Osteoblast (primary cell): ENCODE measurements at regions not wholly inside any gene's neighbourhood (a gene's known extent, or its start where the extent isn't known, plus 50 kb on each side); places are given as distances from the start of the nearest gene placed in this dataset.
"Not testable (repeated sequence)": the region's sequence is repeated elsewhere in the genome, so short reads cannot be mapped to it uniquely, and the experiment has no call there.

Experiments
- DNase-seq: peaks from one replicate; pipeline ENCODE4 v3.0.0; 2011; ENCODE audit warnings: low spot score, mixed read lengths; ENCODE audit not compliant: insufficient read length; ENCODE audit errors: missing footprints
- H2AFZ ChIP-seq: 2 replicates; pipeline ENCODE4 v1.6.0; 2011; ENCODE audit warnings: mild to moderate bottlenecking, low read length
- H3K27ac ChIP-seq: 2 replicates; pipeline ENCODE4 v1.5.1; 2011; ENCODE audit warnings: mild to moderate bottlenecking, low read depth, low read length, moderate library complexity
- H3K27me3 ChIP-seq: 2 replicates; pipeline ENCODE4 v1.6.0; 2012; ENCODE audit warnings: mild to moderate bottlenecking, control low read depth, inconsistent platforms, low read length, moderate library complexity; ENCODE audit not compliant: insufficient read depth
- H3K36me3 ChIP-seq: 2 replicates; pipeline ENCODE4 v1.5.1; 2011; ENCODE audit warnings: mild to moderate bottlenecking, low read length, control low read depth, moderate library complexity; ENCODE audit not compliant: insufficient read depth
- H3K4me1 ChIP-seq: 2 replicates; pipeline ENCODE4 v1.5.1; 2011; ENCODE audit warnings: mild to moderate bottlenecking, low read length, control low read depth, moderate library complexity; ENCODE audit not compliant: insufficient read depth
- H3K4me2 ChIP-seq: 2 replicates; pipeline ENCODE4 v1.6.0; 2011; ENCODE audit warnings: mild to moderate bottlenecking, low read length; ENCODE audit not compliant: insufficient read depth
- H3K4me3 ChIP-seq: fragments of 200-600 bp; sonication (generic); 3 replicates; pipeline ENCODE4 v1.5.1; 2012; ENCODE audit warnings: mild to moderate bottlenecking, low read length, inconsistent platforms; ENCODE audit not compliant: insufficient read depth
- H3K79me2 ChIP-seq: 2 replicates; pipeline ENCODE4 v1.6.0; 2012; ENCODE audit warnings: mild to moderate bottlenecking, low read length, control low read depth, inconsistent platforms; ENCODE audit not compliant: insufficient read depth
- H3K9me3 ChIP-seq: 2 replicates; pipeline ENCODE4 v1.5.1; 2011; ENCODE audit warnings: low read depth, low read length, control low read depth
- H4K20me1 ChIP-seq: 2 replicates; pipeline ENCODE4 v1.6.0; 2012; ENCODE audit warnings: mild to moderate bottlenecking, low read length, control low read depth; ENCODE audit not compliant: insufficient read depth
- TF ChIP-seq, protein P1 (sequence below): IDR thresholded peaks from 2 replicates; pipeline ENCODE4 v1.5.1; 2011; ENCODE audit warnings: mild to moderate bottlenecking, low read depth, low read length, moderate library complexity; ENCODE audit errors: extremely low read depth

DNA sequence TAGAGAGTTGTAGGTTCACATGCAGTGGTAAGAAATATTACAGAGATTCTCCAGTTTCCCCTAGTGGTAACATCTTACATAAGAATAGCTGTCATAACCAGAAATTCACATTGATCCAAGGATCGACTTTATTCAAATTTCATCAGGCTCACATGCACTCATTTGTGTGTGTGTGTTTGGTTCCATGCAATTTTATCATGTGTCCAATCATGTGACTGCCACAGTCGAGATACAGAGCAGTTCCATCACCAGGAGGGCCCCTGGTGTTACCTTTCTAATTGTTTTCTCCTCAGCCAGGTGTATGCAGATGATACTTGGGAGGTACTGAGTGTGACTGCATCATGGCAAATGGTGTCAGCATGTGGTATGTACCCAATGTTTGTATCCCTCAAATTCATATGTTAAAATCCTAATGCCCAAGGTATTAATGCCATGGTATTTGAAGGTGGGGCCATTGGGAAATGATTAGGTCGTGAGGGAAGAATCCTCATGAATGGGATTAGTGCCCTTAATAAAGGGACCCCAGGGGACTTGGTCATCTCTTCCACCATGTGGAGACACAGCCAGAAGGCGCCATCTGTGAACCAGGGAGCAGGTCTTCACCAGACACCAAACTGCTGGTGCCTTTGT, 126.3 kb downstream of the CXCL12 start:
- H3K9me3 ChIP-seq, result no peaks in the 10 kb centered on the region
- H2AFZ ChIP-seq, result no peak overlapping the region
- TF ChIP-seq, protein P1, sequence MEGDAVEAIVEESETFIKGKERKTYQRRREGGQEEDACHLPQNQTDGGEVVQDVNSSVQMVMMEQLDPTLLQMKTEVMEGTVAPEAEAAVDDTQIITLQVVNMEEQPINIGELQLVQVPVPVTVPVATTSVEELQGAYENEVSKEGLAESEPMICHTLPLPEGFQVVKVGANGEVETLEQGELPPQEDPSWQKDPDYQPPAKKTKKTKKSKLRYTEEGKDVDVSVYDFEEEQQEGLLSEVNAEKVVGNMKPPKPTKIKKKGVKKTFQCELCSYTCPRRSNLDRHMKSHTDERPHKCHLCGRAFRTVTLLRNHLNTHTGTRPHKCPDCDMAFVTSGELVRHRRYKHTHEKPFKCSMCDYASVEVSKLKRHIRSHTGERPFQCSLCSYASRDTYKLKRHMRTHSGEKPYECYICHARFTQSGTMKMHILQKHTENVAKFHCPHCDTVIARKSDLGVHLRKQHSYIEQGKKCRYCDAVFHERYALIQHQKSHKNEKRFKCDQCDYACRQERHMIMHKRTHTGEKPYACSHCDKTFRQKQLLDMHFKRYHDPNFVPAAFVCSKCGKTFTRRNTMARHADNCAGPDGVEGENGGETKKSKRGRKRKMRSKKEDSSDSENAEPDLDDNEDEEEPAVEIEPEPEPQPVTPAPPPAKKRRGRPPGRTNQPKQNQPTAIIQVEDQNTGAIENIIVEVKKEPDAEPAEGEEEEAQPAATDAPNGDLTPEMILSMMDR, result no peak
- H4K20me1 ChIP-seq, result no peaks in the 10 kb centered on the region
- no peak overlapping the region for H3K27ac ChIP-seq
- H3K4me2 ChIP-seq, result no peak overlapping the region
- H3K79me2 ChIP-seq, result no peaks in the 10 kb centered on the region
- no peak overlapping the region for H3K4me3 ChIP-seq
- peaks cover 35% of the 10 kb centered on the region for H3K4me1 ChIP-seq
- DNase-seq, result no peak
- H3K36me3 ChIP-seq, result no peaks in the 10 kb centered on the region
- H3K27me3 ChIP-seq, result no peaks in the 10 kb centered on the region

DNA sequence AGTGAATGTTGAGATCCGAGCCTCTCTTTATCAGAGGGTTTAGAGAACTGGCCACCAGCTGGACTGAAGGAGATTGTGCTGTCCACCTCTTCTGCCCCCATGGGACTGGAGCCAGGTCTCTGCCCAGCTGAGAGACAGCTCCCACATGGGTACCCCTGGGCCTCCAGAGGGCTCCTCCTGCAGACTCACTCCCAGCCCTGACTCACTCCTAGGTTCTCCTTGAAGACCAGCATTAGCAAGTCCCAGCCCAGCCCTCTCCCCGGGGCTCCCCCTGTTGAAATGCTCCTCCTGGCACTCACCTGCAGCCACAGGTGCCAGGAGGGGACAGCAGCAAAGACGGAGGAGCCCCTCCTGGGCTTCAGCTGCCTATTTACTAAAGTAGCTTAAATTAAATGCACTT, 126.9 kb downstream of the CXCL12 start:
- TF ChIP-seq, protein P1, result no peak
- Histone ChIP-seq H3K36me3 (no peaks in the 10 kb centered on the region), H3K27ac (no peak overlapping the region)

DNA sequence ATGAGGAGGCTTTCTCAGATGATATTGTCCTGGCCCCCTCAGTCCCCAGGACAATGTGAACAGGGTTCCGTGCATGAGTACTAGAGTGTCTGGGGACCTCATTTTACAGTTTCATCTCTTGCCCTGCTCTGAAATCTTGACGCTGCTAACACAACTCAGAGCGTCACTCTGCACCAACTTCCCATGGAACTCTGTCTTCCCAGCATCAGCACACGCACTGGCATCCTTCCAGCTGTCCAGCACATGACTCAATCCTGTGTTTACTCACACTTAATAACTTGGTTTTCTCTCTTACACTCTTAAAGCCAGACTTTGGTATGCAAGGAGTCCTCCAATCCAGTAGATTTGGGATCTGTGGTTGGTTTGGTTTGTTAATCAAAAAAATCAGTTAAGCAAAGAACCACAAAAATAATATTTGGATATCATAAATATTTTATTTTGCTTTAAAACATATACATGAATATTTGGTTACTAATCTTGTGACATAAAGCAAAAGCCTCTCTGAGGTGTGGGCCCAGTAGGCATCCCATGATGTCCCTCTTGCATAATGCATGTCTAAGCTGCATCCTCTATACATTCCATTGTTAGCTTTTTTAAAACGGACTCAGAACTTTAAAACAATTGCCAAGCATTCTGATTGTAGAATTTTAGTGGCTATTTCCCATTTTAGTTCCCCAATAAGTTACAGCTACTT, 131.0 kb downstream of the CXCL12 start:
- no peaks in the 10 kb centered on the region for H3K79me2 ChIP-seq
- H3K4me3 ChIP-seq, result no peak overlapping the region
- H3K9me3 ChIP-seq, result no peaks in the 10 kb centered on the region
- peaks cover 20% of the 10 kb centered on the region for H3K27me3 ChIP-seq
- H2AFZ ChIP-seq, result no peak overlapping the region
- no peaks in the 10 kb centered on the region for H3K36me3 ChIP-seq
- H4K20me1 ChIP-seq, result no peaks in the 10 kb centered on the region
- DNase-seq, result peak; percentile 77
- TF ChIP-seq, protein P1, result no peak
- peaks cover 14% of the 10 kb centered on the region for H3K4me1 ChIP-seq
- peak overlapping the region; percentile 51 for H3K4me2 ChIP-seq
- H3K27ac ChIP-seq, result peak overlapping the region; percentile 74

More for the DNA sequence above, 126.9 kb downstream of the CXCL12 start:
- no peak overlapping the region for H3K4me3 ChIP-seq
- H4K20me1 ChIP-seq, result no peaks in the 10 kb centered on the region
- H2AFZ ChIP-seq, result no peak overlapping the region
- no peaks in the 10 kb centered on the region for H3K9me3 ChIP-seq
- no peak for DNase-seq
- no peaks in the 10 kb centered on the region for H3K27me3 ChIP-seq
- H3K4me1 ChIP-seq, result peaks cover 33% of the 10 kb centered on the region
- H3K79me2 ChIP-seq, result no peaks in the 10 kb centered on the region
- no peak overlapping the region for H3K4me2 ChIP-seq

DNA sequence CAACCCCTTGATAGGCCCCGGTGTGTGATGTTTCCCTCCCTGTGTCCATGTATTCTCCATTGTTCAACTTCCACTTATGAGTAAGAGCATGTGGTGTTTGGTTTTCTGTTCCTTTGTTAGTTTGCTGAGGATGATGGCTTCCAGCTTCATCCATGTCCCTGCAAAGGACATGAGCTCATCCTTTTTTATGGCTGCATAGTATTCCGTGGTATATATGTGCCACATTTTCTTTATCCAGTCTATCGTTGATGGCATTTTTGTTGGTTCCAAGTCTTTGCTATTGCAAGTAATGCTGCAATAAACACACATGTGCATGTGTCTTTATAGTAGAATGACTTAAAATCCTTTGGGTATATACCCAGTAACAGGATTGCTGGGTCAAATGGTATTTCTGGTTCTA, 132.3 kb downstream of the CXCL12 start:
- not testable (repeated sequence) for H3K79me2 ChIP-seq, H3K4me3 ChIP-seq, H3K36me3 ChIP-seq, H3K4me2 ChIP-seq, H4K20me1 ChIP-seq, DNase-seq, H2AFZ ChIP-seq, H3K9me3 ChIP-seq, H3K27ac ChIP-seq
- H3K27me3 ChIP-seq, result peaks cover 20% of the 10 kb centered on the region
- peaks cover 14% of the 10 kb centered on the region for H3K4me1 ChIP-seq

DNA sequence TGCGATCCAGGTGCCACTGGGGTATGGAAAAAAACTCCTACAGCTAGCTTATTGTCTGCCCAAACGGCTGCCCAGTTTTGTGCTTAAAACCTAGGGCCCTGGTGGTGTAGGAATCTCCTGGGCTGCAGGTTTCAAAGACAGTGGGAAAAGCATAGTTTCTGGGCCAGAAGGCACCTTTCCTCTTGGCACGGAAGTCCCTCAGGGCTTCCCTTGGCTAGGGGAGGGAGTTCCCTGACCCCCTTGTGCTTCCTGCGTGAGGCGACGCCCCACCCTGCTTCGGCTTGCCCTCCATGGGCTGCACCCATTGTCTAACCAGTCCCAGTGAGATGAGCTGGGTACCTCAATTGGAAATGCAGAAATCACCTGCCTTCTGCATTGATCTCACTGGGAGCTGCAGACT, 135.0 kb downstream of the CXCL12 start:
- not testable (repeated sequence) for H3K27ac ChIP-seq, H3K79me2 ChIP-seq, H3K4me3 ChIP-seq, H4K20me1 ChIP-seq, H2AFZ ChIP-seq, H3K36me3 ChIP-seq, H3K9me3 ChIP-seq, H3K4me2 ChIP-seq, DNase-seq
- peaks cover 14% of the 10 kb centered on the region for H3K4me1 ChIP-seq
- peaks cover 20% of the 10 kb centered on the region for H3K27me3 ChIP-seq
